ENCODE measurements at regions not wholly inside any gene's neighbourhood (a gene's known extent, or its start where the extent isn't known, plus 50 kb on each side); places are given as distances from the start of the nearest gene placed in this dataset.
A peak's percentile ranks its signal among the peaks of the same experiment; 100 is the strongest.

DNA sequence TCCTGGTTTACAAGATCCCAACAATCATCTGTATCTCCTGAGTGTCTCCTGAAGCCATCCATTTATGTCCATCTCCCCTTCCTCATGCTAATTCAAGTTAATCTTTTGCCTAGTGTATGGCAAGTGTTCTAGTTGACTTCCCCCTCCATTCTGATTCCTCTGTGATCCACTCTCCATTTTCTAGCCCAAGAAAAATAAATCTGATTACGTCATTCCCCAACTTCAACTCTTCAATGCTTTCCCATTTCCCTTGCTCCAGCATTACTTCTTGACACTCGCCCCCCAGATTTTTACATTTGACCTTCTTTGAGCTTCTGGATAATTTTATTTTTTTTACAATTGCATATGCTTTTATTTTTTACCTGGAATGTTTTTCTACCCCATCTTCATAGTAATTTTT lies 640.8 kb downstream of the TBC1D4 start:
- no peak for TF ChIP-seq CTCF (IDR thresholded peaks at IDR 0.05; ENCODE audit: insufficient read depth, low read length)
- H3K4me3 ChIP-seq (ENCODE audit: low read depth, low read length), result no peak overlapping the region
- no peak for DNase-seq (ENCODE audit: low read depth)

GRCh38 chr13:74839656-74840055 lies 642.3 kb downstream of the TBC1D4 start:
- H3K4me3 ChIP-seq (ENCODE audit: low read depth, low read length), result no peak overlapping the region
- DNase-seq (ENCODE audit: low read depth), result peak; percentile 21
- TF ChIP-seq CTCF (IDR thresholded peaks at IDR 0.05; ENCODE audit: insufficient read depth, low read length), result no peak

DNA sequence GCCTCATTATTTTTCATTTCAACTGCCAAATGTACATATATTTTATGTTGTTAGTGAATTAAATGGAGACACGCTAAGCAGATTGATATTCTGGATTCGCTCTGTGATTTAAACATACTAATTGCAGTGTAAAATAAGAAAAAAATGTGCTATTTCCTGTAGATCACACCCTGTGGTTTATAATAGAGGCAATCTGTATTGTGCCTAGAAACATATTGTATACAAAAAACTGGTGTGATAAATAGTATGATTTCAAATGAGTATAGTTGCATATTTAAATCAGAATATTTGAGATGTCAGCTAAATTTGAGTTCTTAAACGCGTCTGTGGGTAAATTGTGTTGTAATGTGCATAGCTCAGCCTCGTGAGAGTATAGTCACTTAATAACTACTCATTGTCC lies 643.9 kb downstream of the TBC1D4 start:
- no peak for DNase-seq (ENCODE audit: low read depth)
- no peak for TF ChIP-seq CTCF (IDR thresholded peaks at IDR 0.05; ENCODE audit: insufficient read depth, low read length)
- no peak overlapping the region for H3K4me3 ChIP-seq (ENCODE audit: low read depth, low read length)

DNA sequence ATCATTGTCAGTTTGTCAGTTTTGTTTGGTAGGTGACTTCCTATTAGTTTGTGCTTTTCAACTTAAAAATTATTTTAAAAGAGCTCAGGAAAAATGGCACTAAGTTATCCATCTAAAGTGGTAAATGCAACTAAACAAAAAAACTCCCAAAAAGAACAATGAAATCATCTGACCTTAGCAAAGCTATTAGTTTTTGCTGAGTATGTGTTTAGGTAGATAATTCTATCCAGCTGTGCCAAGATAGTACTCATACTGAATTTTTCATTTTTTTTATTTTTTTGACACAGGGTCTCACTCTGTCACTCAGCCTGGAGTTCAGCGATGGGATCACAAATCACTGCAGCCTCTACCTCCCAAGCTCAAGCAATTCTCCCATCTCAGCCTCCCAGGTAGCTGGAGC lies 645.3 kb downstream of the TBC1D4 start:
- H3K4me3 ChIP-seq (ENCODE audit: low read depth, low read length), result no peak overlapping the region
- no peak for TF ChIP-seq CTCF (IDR thresholded peaks at IDR 0.05; ENCODE audit: insufficient read depth, low read length)
- DNase-seq (ENCODE audit: low read depth), result no peak

DNA sequence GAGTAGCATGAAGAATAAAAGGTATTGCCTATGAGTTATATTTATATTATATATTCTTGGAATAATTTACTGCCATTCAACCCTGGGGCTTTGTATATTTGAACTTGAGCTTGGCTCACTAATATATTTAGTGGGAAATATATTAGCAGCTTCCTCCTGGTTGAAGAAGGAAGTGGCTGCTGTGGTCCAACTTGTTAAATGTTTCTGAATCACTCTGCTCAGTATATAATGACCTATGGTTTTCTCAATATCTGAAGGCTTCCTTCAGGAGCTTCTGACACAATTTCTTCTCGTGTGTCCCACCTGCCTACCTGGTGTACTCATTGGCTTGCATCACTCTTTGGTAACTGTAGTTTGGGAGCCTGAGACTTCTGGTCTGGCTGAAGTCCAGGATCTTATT lies 646.4 kb downstream of the TBC1D4 start:
- no peak for TF ChIP-seq CTCF (IDR thresholded peaks at IDR 0.05; ENCODE audit: insufficient read depth, low read length)

DNA sequence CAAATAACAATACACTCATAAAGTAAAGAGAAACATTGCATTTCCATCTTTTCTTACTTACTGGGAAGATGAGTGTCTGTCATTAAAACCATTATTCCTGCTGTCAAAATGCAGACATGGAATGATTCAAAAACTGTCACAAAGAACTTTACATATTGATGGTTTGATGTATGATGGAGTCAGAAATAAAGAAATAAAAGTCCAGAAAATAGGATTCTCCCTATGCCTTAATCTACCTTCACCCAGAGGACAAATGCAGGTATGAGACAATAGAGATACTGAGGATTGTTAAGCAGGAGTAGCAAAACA lies 656.1 kb downstream of the TBC1D4 start:
- DNase-seq (ENCODE audit: low read depth), result no peak
- TF ChIP-seq CTCF (IDR thresholded peaks at IDR 0.05; ENCODE audit: insufficient read depth, low read length), result no peak
- no peak overlapping the region for H3K4me3 ChIP-seq (ENCODE audit: low read depth, low read length)

More for the DNA sequence above, 646.4 kb downstream of the TBC1D4 start:
- no peak overlapping the region for H3K4me3 ChIP-seq (ENCODE audit: low read depth, low read length)
- no peak for DNase-seq (ENCODE audit: low read depth)

DNA sequence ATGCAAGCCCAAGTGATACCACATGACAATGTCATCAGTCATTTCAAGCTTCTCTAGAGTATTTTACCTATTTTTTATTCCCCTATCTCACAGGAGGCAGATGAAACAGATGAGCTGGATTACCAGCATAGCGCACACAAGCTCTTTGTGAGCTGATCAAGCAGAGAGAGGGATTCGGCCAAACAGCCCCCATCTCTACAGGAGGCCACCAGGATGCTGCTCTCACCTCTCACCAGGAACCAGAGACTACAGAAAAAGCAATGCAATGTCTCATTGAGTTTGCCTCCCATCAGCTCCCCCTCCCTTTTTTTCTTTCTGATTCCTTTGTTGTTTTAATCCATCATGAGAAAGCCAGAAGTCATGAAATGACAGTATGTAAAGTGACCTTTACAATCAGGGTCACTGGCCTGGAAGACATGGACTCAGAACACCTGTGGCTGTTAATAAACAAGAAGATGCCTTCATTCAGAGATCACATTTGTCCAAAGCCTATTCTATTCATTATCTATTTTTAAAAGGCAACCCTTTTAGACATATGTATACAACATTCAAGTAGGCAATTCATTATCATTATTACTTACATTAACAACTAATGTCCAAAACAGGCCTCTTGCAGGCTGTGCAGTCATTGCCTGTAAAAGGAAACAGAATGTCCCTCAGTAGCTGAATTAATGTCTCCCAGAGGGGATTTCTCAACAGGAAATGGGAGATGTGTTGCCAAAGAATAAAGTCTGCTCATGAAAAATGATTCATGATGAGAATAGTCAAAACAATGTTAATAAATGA lies 656.6 kb downstream of the TBC1D4 start:
- peak; percentile 72 for DNase-seq (ENCODE audit: low read depth)
- no peak for TF ChIP-seq CTCF (IDR thresholded peaks at IDR 0.05; ENCODE audit: insufficient read depth, low read length)
- no peak overlapping the region for H3K4me3 ChIP-seq (ENCODE audit: low read depth, low read length)
